ENCODE measurements at regions not wholly inside any gene's neighbourhood (a gene's known extent, or its start where the extent isn't known, plus 50 kb on each side); places are given as distances from the start of the nearest gene placed in this dataset.

DNA sequence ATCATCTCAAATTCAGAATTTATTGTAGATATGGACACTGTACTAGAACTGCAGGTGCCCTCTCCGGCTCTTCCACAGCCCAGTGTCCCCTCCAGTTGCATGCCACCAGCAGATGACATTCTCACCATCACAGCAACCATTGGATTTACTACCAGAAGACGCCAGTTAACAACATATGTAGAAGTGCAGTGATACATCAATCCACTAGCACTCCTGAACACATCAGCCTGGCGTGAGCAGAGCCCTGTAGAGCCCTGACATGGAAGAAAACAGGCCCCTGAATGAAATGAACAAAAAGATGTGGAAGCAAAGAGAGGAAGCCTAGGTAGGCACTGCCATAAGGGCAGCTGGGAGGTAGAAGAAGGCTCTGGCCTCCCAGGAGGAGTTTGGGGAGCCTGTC lies 73.1 kb upstream of the GALNT2 start:
- TF ChIP-seq POLR2AphosphoS5 (IDR thresholded peaks at IDR 0.05) (no peak), TAF1 (IDR thresholded peaks at IDR 0.05; ENCODE audit: low read depth) (no peak)
- TF ChIP-seq, protein P1, sequence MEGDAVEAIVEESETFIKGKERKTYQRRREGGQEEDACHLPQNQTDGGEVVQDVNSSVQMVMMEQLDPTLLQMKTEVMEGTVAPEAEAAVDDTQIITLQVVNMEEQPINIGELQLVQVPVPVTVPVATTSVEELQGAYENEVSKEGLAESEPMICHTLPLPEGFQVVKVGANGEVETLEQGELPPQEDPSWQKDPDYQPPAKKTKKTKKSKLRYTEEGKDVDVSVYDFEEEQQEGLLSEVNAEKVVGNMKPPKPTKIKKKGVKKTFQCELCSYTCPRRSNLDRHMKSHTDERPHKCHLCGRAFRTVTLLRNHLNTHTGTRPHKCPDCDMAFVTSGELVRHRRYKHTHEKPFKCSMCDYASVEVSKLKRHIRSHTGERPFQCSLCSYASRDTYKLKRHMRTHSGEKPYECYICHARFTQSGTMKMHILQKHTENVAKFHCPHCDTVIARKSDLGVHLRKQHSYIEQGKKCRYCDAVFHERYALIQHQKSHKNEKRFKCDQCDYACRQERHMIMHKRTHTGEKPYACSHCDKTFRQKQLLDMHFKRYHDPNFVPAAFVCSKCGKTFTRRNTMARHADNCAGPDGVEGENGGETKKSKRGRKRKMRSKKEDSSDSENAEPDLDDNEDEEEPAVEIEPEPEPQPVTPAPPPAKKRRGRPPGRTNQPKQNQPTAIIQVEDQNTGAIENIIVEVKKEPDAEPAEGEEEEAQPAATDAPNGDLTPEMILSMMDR (IDR thresholded peaks at IDR 0.05; ENCODE audit: poor library complexity, severe bottlenecking): no peak
